ENCODE measurements at regions not wholly inside any gene's neighbourhood (a gene's known extent, or its start where the extent isn't known, plus 50 kb on each side); places are given as distances from the start of the nearest gene placed in this dataset.
"Not testable (repeated sequence)": the region's sequence is repeated elsewhere in the genome, so short reads cannot be mapped to it uniquely, and the experiment has no call there.

DNA sequence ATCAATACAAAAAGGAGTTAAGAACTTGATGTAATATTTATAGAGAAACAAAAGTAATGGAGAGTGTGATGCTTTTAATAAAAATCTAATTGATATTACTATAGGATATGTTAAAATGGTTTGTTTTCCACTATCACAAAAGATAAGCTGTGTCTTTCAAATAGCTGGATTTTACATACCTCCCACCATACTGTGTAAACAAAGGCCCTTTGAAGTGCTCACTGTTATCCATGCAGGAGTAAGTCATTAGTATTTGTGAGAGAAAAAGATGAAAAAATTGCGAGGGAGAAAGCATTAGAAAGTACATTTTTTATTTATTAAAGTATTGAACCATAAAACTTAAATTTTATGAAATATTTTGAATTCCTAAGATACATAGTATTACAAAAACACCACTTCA, 733.0 kb downstream of the GRIK2 start:
- Mint-ChIP-seq H3K27me3 (ENCODE audit: low read depth) (no peaks in the 10 kb centered on the region), H3K4me3 (no peak overlapping the region), H3K36me3 (ENCODE audit: low read depth) (no peaks in the 10 kb centered on the region), H3K4me1 (ENCODE audit: low read depth) (no peaks in the 10 kb centered on the region), H3K27ac (no peak overlapping the region), H3K9me3 (no peaks in the 10 kb centered on the region)

DNA sequence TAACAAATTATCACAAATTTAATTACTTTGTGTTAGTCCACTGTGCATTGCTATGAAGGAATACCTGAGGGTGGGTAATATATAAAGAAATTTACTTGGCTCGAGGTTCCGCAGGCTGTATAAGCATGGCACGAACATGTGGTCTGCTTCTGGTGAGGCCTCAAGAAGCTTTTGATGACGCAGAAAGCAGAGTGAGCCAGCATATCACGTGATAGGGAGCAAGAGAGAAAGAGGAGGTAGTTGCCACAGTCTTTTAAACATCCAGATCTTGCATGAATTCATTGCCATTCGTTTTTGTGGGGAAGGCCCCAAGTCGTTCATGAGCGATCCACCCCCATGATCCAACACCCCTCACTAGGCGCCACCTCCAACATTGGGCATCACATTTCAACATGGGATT, 733.7 kb downstream of the GRIK2 start:
- no peaks in the 10 kb centered on the region for H3K9me3 Mint-ChIP-seq
- no peak overlapping the region for H3K4me3 Mint-ChIP-seq
- no peak overlapping the region for H3K27ac Mint-ChIP-seq
- H3K36me3 Mint-ChIP-seq (ENCODE audit: low read depth) = no peaks in the 10 kb centered on the region
- H3K4me1 Mint-ChIP-seq (ENCODE audit: low read depth) = no peaks in the 10 kb centered on the region
- no peaks in the 10 kb centered on the region for H3K27me3 Mint-ChIP-seq (ENCODE audit: low read depth)

DNA sequence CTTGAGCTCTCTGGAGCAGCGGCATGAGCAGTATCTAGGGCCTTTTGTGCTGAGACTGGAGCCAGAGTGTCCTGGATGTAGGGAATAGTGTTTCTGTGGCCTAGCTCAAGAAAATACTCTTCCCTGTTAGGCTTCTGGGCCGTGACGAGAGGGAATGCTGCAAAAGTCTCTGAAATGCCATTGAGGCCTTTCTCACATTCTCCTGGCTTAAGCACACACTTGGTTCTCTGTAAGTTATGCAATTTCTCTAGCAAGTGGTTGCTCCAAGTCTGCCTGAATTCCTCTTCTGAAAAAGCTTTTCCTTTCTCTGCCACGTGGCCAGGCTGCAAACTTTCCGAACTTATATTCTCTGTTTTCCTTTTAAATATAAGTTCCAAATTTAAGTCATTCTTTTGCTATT, 744.4 kb downstream of the GRIK2 start:
- H3K27ac Mint-ChIP-seq = no peak overlapping the region
- H3K9me3 Mint-ChIP-seq = peaks cover 4% of the 10 kb centered on the region
- H3K4me1 Mint-ChIP-seq (ENCODE audit: low read depth) = no peaks in the 10 kb centered on the region
- no peaks in the 10 kb centered on the region for H3K36me3 Mint-ChIP-seq (ENCODE audit: low read depth)
- H3K27me3 Mint-ChIP-seq (ENCODE audit: low read depth) = no peaks in the 10 kb centered on the region
- H3K4me3 Mint-ChIP-seq = no peak overlapping the region

DNA sequence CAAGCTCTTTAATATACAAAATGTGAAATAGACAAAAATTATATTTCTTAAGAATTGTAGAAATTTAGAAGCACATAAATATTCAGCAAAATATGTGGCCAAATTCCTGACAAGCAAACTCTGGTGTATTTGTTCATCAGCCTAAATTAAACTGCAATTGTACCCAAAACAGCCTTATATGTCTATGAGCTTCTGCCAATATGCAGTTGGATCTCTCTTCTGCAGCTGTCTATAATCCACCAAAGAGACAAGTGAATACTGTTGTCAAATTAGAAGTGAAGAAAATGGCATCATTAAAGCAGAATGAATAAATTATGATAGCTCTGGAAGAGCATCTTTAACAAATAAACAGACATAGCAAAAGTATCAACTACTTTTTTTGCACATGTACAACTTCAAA, 755.7 kb downstream of the GRIK2 start:
- Mint-ChIP-seq H3K4me1 (ENCODE audit: low read depth) (no peaks in the 10 kb centered on the region), H3K27me3 (ENCODE audit: low read depth) (no peaks in the 10 kb centered on the region), H3K36me3 (ENCODE audit: low read depth) (no peaks in the 10 kb centered on the region), H3K27ac (no peak overlapping the region), H3K4me3 (no peak overlapping the region), H3K9me3 (no peaks in the 10 kb centered on the region)

DNA sequence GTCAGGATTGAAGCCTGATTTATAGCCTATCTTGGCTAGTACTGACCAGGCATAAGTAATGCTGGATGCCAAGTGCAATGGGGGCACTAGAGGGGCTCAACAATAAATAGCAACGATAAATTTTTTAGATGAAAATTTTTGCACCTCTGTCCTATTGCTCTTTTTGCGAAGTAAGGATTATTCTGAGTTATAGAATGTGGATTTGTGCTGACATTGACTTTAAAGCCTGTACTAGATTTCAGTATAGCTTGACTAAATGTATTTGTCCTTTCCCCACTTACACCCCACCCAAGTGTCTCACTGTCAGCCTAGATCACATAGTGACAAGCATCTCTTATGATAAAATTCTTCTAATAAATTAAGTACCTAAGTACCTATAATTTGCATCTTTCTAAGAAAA, 757.0 kb downstream of the GRIK2 start:
- Mint-ChIP-seq H3K4me3 (no peak overlapping the region), H3K36me3 (ENCODE audit: low read depth) (no peaks in the 10 kb centered on the region), H3K9me3 (no peaks in the 10 kb centered on the region), H3K27ac (no peak overlapping the region), H3K4me1 (ENCODE audit: low read depth) (no peaks in the 10 kb centered on the region), H3K27me3 (ENCODE audit: low read depth) (no peaks in the 10 kb centered on the region)

DNA sequence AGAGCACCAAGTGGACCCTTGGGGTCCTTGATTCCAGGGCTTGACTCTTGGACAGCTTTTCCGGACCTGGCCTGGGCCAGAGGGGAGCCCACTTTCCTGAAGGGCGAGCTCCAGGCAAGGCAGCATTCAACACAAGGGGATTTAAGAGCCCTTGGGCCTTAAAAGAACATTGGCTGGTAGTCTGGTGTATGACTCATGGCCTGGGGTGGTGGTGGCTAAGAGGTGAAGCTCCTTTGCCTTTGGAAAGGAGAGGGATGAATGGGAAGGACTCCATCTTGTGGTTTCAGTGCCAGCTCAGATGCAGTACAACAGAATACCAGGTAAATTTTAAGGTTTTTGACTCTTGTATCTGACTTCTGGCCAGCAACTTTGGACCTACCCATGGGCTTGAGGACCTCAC, 760.7 kb downstream of the GRIK2 start:
- no peaks in the 10 kb centered on the region for H3K4me1 Mint-ChIP-seq (ENCODE audit: low read depth)
- no peaks in the 10 kb centered on the region for H3K36me3 Mint-ChIP-seq (ENCODE audit: low read depth)
- no peaks in the 10 kb centered on the region for H3K9me3 Mint-ChIP-seq
- no peak overlapping the region for H3K4me3 Mint-ChIP-seq
- no peaks in the 10 kb centered on the region for H3K27me3 Mint-ChIP-seq (ENCODE audit: low read depth)
- H3K27ac Mint-ChIP-seq = no peak overlapping the region

DNA sequence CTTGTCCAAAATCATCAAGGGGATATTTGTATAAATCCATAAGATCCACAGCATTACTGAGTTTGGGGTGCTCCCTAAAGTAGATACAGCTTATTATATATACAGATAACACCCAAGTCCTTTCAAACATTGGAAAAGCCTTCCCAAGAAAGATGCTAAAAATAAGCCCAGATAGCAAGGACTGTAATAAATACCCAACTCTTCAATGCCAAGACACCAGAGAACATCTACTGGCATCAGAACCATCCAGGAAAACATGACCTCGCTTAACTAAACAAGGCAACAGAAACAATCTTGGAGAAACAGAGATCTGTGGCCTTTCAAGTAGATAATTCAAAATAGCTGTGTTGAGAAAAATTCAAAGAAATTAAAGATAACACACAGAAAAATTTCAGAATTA, 761.4 kb downstream of the GRIK2 start:
- Mint-ChIP-seq H3K9me3 (no peaks in the 10 kb centered on the region), H3K4me3 (no peak overlapping the region), H3K27ac (no peak overlapping the region), H3K4me1 (ENCODE audit: low read depth) (no peaks in the 10 kb centered on the region), H3K27me3 (ENCODE audit: low read depth) (no peaks in the 10 kb centered on the region), H3K36me3 (ENCODE audit: low read depth) (no peaks in the 10 kb centered on the region)

DNA sequence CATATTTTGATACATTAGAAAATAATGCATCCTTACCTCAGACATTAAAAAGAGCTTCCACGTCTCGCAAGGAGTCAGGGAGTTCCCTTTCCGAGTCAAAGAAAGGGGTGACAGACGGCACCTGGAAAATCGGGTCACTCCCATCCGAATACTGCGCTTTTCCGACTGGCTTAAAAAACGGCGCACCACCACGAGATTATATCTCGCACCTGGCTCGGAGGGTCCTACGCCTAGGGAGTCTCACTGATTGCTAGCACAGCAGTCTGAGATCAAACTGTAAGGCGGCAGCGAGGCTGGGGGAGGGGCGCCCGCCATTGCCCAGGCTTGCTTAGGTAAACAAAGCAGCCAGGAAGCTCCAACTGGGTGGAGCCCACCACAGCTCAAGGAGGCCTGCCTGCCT, 776.3 kb downstream of the GRIK2 start:
- H3K4me1 Mint-ChIP-seq (ENCODE audit: low read depth); H3K27me3 Mint-ChIP-seq (ENCODE audit: low read depth); H3K36me3 Mint-ChIP-seq (ENCODE audit: low read depth); H3K4me3 Mint-ChIP-seq; H3K27ac Mint-ChIP-seq: not testable (repeated sequence)
- peaks cover 14% of the 10 kb centered on the region for H3K9me3 Mint-ChIP-seq

DNA sequence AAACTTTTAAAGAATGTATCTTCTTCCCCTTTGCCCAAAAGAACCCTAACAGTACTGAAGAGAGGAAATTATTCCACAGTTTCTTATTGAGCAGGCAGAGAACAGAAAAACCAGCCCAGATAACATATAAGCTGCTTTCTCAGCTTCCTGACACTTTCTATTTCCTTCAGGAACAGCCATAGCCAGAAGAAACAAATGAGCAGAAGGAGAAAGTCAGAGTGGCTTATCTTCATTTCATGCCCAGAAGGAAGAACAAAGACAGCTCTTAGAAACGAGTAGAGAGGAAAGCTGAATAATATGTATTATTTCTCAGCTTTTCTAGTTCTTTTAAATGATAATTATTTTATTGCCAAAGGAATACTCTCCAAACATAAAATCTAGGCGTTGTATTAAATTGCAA, 793.7 kb downstream of the GRIK2 start:
- Mint-ChIP-seq H3K4me3 (no peak overlapping the region), H3K36me3 (ENCODE audit: low read depth) (no peaks in the 10 kb centered on the region), H3K27me3 (ENCODE audit: low read depth) (no peaks in the 10 kb centered on the region), H3K9me3 (peaks cover 14% of the 10 kb centered on the region), H3K4me1 (ENCODE audit: low read depth) (no peaks in the 10 kb centered on the region), H3K27ac (no peak overlapping the region)

DNA sequence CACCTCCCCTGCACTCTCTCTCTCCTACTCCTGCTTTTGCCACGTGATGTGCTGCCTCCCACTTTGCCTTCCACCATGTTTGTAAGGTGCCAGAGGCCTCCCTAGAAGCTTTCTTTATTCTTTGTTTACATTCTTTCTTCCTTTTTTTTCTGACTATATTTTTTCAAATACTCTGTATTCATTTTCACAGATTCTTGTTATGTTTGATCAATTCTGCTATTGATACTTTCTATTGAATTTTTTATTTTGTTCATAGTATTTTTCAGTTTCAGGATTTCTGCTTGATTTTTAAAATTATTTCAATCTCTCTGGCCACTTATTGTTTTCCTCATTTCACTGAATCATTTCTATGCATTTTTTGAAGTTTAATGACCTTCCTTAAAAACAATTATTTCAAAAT, 801.8 kb downstream of the GRIK2 start:
- no peaks in the 10 kb centered on the region for H3K4me1 Mint-ChIP-seq (ENCODE audit: low read depth)
- no peak overlapping the region for H3K27ac Mint-ChIP-seq
- peaks cover 51% of the 10 kb centered on the region for H3K9me3 Mint-ChIP-seq
- H3K4me3 Mint-ChIP-seq = no peak overlapping the region
- H3K36me3 Mint-ChIP-seq (ENCODE audit: low read depth) = no peaks in the 10 kb centered on the region
- no peaks in the 10 kb centered on the region for H3K27me3 Mint-ChIP-seq (ENCODE audit: low read depth)

DNA sequence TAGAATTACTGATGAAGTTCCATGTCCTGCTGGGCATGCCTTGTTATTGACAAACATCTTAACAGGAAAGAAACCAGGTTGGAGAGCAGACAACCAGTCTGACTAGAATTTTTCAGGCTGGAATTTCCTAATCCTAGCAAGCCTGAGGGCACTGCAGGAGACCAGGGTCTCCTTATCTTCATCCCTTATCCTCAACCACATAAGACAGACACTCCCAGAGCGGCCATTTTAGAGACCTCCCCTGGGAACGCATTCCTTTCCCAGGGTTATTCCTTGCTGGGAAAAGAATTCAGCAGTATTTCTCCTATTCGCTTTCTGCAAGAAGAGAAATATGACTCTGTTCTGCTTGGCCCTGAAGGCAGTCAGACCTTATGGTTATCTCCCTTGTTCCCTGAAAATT, 803.7 kb downstream of the GRIK2 start:
- H3K27me3 Mint-ChIP-seq (ENCODE audit: low read depth) = no peaks in the 10 kb centered on the region
- H3K9me3 Mint-ChIP-seq = peaks cover 44% of the 10 kb centered on the region
- H3K27ac Mint-ChIP-seq = no peak overlapping the region
- no peaks in the 10 kb centered on the region for H3K36me3 Mint-ChIP-seq (ENCODE audit: low read depth)
- H3K4me3 Mint-ChIP-seq = no peak overlapping the region
- no peaks in the 10 kb centered on the region for H3K4me1 Mint-ChIP-seq (ENCODE audit: low read depth)

DNA sequence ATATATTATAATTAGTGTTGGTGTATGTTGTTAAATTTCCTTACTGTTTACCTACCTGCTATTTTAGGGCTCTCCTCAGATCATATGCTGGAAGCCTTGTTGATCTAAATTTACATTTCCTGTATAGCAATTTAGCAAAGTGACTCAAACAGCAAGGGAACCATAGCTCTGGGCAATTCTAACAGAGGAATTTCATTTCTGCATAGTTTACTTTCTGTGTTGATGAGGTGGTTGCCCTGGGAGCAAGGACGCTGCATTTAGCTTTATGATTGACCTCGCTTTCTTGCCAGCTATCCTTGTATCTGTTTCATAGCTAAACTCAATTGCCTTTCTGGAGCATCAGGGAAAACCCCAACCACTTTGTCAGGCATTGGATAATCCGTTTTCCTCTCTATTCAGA, 810.8 kb downstream of the GRIK2 start:
- Mint-ChIP-seq H3K4me1 (ENCODE audit: low read depth) (no peaks in the 10 kb centered on the region), H3K36me3 (ENCODE audit: low read depth) (no peaks in the 10 kb centered on the region), H3K9me3 (peaks cover 32% of the 10 kb centered on the region), H3K27ac (no peak overlapping the region), H3K4me3 (no peak overlapping the region), H3K27me3 (ENCODE audit: low read depth) (no peaks in the 10 kb centered on the region)

DNA sequence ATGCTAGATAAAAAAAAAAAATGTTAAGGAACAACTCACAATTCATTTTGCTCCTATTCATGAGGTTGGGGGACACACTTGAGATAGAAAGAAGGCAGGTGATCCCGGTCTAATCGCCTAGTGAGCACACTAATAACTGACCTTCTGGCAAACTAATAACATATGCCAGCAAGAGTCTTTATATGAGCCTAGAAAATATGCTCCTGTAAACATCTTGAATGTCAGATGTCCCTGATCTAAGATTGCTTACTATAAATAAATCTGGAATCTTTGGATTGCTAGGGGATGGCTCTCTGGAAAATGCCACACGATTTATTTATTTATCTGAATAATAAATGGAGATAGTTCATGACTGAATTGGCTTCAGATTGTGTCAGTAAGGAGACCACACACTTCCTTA, 821.9 kb downstream of the GRIK2 start:
- Mint-ChIP-seq H3K27me3 (ENCODE audit: low read depth) (no peaks in the 10 kb centered on the region), H3K9me3 (peaks cover 5% of the 10 kb centered on the region), H3K4me1 (ENCODE audit: low read depth) (no peaks in the 10 kb centered on the region), H3K36me3 (ENCODE audit: low read depth) (no peaks in the 10 kb centered on the region), H3K4me3 (no peak overlapping the region), H3K27ac (no peak overlapping the region)

DNA sequence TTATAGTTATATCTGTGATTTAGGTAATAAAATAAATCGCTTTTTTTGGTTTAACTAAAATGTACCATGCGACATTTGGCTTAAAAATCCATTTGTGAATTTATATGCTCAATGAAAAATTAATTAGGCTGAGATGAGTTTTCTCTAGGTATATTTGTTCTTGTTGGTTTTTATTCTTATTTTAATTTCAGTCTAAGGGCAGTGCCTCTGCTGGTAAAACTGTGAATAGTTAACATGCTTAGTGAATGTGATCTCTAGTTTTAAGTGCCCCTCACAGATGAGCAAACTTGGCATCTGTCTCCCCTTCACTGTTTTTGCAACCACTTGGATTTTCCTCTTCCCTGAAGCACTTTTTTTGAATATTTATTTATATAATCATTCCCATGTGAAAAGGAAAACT, 822.7 kb downstream of the GRIK2 start:
- no peaks in the 10 kb centered on the region for H3K4me1 Mint-ChIP-seq (ENCODE audit: low read depth)
- peaks cover 5% of the 10 kb centered on the region for H3K9me3 Mint-ChIP-seq
- H3K27me3 Mint-ChIP-seq (ENCODE audit: low read depth) = no peaks in the 10 kb centered on the region
- no peak overlapping the region for H3K4me3 Mint-ChIP-seq
- H3K27ac Mint-ChIP-seq = no peak overlapping the region
- H3K36me3 Mint-ChIP-seq (ENCODE audit: low read depth) = no peaks in the 10 kb centered on the region

DNA sequence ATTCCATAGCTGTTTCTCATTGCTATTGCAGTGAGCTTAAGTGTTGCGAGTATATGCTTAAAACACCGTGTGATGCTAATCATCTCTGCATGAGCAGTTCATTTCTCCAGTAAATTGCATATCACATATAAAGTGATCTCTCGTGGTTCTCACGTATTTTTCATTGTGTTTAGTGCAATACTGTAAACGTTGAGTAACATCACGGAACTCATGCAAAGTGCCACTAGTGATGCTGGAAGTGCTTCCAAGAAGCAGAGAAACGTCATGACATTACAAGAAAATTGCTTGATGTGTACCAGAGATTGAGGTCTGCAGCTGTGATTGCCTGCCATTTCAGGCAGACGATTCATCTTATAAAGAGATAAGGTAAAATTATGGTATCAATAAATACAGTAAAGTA, 830.4 kb downstream of the GRIK2 start:
- Mint-ChIP-seq H3K27me3 (ENCODE audit: low read depth) (no peaks in the 10 kb centered on the region), H3K4me1 (ENCODE audit: low read depth) (no peaks in the 10 kb centered on the region), H3K27ac (no peak overlapping the region), H3K36me3 (ENCODE audit: low read depth) (no peaks in the 10 kb centered on the region), H3K4me3 (no peak overlapping the region), H3K9me3 (peaks cover 4% of the 10 kb centered on the region)

DNA sequence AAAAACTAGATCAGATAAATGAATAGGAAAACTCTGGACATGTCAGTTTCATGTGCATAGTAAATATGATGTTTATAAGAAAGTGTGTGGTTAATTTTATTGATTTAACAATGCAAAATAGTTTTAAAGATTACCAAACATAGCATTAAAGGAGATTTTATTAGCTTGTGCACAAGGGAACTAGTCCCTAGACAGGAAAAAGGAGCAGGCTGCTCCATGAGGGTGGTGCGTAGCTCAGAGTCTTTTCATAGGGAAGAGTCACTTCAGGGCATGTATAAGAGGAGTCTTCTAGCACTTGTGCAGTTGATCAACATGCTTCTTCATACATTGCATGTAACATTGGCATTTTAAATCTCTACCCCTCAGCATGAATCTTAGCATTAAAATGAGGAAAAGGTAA, 835.8 kb downstream of the GRIK2 start:
- Mint-ChIP-seq H3K27ac (no peak overlapping the region), H3K36me3 (ENCODE audit: low read depth) (no peaks in the 10 kb centered on the region), H3K4me3 (no peak overlapping the region), H3K4me1 (ENCODE audit: low read depth) (no peaks in the 10 kb centered on the region), H3K9me3 (no peaks in the 10 kb centered on the region), H3K27me3 (ENCODE audit: low read depth) (no peaks in the 10 kb centered on the region)
